ENCODE measurements at regions not wholly inside any gene's neighbourhood (a gene's known extent, or its start where the extent isn't known, plus 50 kb on each side); places are given as distances from the start of the nearest gene placed in this dataset.

DNA sequence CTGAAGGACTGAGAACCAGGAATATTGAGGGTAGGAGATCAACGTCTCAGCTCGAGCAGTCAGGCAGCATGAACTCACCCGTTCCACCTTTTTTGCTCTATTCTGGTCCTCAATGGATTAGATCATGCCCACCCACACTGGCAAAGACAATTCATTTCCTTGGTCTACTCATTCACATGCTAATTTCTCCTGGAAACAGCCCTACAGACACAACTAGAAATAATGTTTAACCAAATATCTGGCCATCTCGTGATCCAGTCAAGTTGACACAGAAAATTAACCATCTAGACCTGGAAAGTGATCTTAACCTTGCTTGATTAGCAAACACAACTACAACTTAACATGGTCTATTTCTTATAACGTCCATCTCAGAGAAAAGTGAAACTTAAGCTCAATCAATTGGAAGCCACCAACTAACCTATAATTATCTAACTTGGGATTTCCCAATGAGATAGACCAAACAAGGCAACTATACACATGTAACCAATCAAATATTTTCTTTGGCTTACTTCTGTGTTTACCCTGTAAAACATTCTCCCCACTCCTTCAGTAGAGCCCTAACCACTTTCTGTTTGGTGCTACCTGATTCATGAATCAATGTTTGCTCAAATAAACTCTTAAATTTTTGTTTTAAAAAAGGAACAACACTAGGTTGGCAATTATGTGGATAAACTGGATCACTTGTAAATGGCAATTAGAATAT, 69.7 kb upstream of the MAMLD1 start:
- DNase-seq, result no peak

DNA sequence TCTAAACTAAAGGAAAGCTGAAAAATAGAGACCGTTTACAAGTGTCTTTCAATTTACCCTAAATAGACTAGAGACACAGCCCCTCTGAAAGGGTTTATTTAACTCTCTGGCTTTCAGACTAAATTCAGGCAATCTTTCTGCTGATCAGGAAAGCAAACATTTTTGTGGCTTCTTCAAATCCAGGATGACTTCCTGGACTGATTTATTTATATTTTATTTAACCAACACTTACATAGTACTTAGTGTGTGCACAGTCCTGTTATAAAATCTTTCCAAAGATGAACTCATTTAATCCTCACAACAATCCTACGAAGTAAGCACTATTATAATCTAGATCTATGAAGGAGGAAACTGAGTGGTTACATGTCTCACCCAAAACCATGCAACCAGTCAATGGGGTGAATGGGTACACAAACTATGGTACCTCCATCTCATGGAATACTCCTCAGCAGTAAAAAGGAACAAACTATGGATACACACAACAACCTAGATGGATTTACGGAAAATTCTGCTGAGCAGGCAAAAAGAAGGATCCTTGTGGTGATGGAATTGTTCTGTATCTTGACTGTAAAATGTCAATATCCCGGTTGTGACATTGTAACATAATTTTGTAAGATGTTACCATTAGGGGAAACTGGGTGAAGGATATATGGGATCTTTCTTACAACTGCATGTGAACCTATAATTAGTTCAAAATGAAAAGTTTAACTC, 64.1 kb upstream of the MAMLD1 start:
- no peak for DNase-seq

DNA sequence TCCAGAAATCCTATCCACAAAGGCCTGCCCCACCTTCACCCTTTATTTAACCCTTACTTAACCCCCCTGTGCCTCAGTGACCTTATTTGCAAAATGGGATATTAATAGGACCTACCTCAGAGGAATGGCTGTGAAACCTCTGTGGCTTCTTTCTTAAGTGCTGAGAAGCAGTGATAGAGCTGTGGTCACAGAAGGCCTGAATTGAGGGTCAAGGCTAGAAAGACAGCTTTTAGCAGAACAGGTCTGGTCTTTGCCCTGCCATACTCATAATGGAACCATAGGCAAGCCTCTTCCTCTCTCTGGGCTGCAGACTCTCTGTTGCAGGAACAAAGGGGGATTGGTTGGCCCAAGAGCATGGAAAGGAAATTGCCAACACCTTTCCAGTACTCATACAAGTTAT, 63.5 kb upstream of the MAMLD1 start:
- no peak for DNase-seq

DNA sequence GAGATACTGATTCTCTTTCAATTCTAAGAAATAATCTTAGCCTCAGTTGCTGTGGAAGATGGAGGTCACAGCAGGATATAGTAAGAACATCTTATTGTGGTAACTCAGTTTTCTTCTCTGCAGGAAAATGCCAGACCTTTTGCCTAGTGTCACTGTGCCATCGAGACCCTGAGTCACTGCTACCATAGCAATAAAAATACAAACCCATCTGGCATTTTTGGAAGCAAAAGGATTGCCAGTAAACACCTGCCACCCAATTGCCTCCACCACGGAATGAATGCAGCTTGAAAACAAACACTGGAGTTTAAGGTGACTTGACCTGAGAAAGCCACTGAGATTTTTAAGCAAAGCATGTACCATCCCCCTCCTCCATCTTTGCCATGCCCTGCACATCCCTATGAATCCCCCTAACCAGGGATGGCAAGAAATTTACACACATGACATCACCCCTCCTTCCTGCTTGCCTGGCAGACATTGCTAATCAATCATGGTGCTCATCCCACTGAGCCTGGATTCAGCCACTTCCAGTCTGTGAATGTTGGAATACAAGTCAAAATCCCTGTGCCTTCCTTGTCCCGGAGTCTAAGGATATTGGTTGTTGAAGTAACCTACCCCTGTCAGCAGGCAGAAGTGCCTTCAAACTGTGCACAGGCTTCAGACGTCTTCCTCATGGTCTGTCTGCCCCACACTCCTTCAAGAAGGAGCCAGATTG, 59.6 kb upstream of the MAMLD1 start:
- no peak for DNase-seq

DNA sequence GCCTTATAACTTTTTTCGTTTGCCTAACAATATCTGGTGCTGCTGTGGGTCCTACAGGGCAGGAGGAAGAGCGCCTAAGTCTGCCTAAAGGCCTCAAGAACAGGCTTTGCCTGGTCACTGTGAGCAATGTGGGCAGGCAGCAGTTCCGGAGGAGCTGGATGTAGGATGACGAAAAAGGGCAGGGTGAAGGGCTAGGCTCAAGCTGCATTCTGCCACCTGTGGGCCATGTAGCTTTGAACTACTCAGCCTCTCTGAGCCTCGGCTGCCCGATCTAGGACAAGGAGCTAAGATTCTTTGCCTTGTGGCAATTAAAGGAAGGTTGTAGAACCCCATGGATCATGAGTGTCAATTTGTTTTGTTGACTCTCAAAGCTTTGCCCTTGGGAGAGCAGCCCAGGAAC, 57.1 kb upstream of the MAMLD1 start:
- no peak for DNase-seq

DNA sequence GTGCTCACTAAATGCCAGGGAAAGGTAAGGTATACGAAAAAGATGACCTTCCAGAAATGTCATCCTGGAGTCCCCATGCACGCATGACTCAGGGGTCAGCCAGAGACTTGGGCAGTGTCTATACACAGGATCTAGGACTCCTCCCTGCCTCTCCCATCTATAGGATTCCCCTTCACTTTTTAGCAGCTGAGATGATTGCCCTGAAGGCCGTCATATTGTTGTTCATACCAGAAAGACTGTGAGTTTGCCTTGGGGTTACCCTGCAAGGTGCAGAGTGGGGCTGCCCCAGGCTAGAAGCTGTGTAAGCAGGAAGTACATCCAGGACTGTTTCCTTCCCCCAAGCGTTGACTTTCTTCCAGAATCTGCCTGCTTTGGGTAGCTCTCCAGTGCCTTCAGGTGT, 55.1 kb upstream of the MAMLD1 start:
- DNase-seq, result no peak

DNA sequence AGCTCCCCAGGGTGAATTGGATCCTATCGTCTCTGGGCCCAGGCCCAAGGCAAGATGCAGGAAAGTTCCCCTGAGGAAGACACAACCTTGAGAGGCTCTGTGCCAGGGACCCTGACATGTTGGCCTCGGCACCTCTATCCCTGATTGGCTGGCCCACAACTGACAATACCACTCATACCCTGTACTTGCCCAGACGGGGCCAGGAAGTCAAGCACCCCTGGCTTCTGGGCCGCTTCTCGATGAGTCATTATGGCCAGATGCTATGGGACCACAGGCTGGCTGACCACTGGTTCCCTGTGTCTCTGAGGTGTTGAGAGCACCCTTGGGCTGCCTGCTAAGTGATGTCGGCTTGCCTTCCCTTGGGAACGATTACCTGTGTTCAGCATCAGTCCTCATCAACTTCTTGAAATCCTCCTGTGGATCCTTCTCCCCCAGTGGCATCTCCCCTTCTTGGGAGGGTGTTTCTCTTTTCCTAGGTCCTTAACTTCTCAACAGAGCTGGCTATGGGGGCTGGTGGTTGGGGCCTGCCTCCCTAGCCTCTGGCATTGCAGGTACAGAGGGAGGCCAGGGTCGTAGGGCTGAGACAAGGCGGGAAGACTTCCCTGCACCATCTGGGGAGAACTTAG, 54.5 kb upstream of the MAMLD1 start:
- no peak for DNase-seq

DNA sequence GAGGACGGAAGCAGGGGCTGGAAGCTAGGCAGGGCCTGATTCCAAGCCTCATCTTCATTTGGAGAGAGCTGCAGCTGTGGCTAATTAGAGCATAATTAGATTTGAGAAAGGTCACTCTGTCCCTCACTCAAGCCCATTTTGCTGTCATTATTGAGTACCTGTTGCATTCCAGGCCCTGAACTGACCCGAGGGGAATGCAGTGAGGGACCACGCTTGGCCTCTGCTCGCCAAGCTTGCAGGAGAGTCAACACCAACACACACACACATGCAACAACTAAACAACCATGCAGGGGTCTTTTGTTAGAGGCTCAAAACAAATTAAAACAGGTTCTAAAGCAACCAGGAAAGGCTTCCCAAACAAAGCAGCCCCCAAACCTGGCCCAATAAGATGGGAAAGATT, 52.7 kb upstream of the MAMLD1 start:
- no peak for DNase-seq

DNA sequence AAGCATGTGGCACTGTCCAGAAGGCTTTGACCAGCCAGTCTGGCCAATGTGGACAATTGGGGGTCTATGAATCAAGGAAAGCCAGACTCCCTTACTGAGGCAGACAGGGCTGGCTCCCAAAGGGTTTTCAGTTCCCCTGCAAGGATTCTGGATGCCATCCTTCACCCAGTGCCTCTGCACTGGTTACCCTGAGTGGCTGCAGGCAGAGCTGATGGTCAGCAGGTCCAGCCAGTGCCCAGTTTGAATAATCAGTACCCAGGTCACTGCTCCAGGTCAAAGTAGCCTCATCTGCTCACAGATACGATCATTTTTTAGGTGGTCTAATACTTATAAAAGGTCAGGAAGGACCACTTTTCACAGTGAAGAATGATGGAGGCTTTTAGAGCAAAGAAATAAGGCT, 52.2 kb upstream of the MAMLD1 start:
- no peak for DNase-seq

DNA sequence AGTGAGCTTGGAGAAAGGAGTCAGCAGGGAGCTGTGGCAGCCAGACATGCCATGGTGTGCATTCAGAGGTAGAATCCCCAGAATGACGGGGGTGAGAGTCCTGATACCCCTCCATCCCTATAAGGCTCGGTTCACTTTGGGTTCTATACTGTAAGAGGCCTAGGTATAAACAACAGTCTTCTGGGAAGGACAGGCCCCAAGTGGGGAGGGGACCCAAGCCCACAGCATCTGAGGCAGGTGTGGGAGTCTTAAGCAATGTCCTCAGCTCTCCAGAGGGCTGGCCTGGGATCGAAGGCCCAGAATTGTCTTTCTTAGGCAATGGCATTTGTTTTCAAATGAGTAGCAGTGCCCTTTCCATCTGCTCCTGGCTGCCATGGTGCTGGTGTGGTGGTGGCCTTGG, 50.2 kb upstream of the MAMLD1 start:
- DNase-seq, result no peak
